Endothelial cell of umbilical vein (primary cell): ENCODE measurements at regions not wholly inside any gene's neighbourhood (a gene's known extent, or its start where the extent isn't known, plus 50 kb on each side); places are given as distances from the start of the nearest gene placed in this dataset.
"Not testable (repeated sequence)": the region's sequence is repeated elsewhere in the genome, so short reads cannot be mapped to it uniquely, and the experiment has no call there.

Source experiments
- EZH2 ChIP-seq: IDR thresholded peaks from 2 replicates; pipeline ENCODE4 v1.6.1; 2012; ENCODE audit warnings: borderline replicate concordance, low read depth, mild to moderate bottlenecking, moderate library complexity, low read length, inconsistent platforms; ENCODE audit not compliant: severe bottlenecking
- JUN ChIP-seq: IDR thresholded peaks from 2 replicates; pipeline ENCODE4 v1.6.1; 2011; ENCODE audit warnings: borderline replicate concordance, low read depth; ENCODE audit not compliant: insufficient read length, insufficient read depth
- MYC ChIP-seq: IDR thresholded peaks from one replicate; pipeline ENCODE4 v1.6.1; 2011; ENCODE audit warnings: mild to moderate bottlenecking, low read depth, low read length
- POLR2A ChIP-seq: IDR thresholded peaks from 2 replicates; pipeline ENCODE4 v1.6.1; 2012; ENCODE audit warnings: low read depth, mild to moderate bottlenecking, control low read depth, low read length
- POLR2AphosphoS5 ChIP-seq: IDR thresholded peaks from 2 replicates; pipeline ENCODE4 v1.6.1; 2012; ENCODE audit warnings: low read depth, mild to moderate bottlenecking, control low read depth, low read length, moderate library complexity; ENCODE audit not compliant: insufficient read depth
- TF ChIP-seq, protein P1 (sequence below), 2 donors: IDR thresholded peaks; 1 replicate in 1 of 2; 2 replicates in 1 of 2; pipeline ENCODE4 v1.5.1; 2011; ENCODE audit warnings: low read length in 2 of 2, mild to moderate bottlenecking in 2 of 2, moderate library complexity in 2 of 2, control low read depth in 1 of 2, inconsistent platforms in 1 of 2, low read depth in 1 of 2; ENCODE audit not compliant: insufficient read depth in 1 of 2; ENCODE audit errors: extremely low read depth in 1 of 2

DNA sequence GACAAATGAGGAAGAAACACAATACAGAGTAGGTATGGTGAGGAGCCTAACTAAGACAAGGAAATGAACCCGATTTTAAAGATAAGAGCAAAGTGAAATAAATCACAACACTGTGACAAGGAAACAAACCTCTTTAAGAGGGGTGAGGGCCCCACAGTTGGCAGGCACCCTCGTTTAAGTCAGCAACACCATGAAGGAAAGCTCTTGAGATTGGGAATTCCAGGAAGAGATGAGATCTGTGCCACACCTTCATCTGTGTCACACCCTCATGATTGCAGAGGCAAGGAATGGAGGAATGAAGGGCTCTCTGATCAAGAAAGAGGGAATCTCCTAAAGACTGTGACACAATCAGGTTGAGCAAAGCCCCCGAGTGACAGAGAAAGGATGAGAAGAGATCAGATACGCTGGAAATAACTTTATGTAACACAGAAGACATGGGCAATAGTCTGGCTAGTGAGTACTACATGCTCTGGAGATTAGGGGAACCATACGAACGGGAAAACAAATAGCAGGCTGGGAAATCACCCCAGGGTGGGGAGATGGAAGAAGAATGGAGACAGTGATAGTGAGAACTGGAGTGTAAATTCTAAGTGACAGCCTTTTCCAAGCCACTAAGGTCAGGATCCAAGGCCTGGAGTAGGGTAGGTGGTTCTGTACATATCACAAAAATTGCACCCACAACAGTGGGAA is 51.7 kb upstream of the TERB2 start:
- TF ChIP-seq, protein P1, sequence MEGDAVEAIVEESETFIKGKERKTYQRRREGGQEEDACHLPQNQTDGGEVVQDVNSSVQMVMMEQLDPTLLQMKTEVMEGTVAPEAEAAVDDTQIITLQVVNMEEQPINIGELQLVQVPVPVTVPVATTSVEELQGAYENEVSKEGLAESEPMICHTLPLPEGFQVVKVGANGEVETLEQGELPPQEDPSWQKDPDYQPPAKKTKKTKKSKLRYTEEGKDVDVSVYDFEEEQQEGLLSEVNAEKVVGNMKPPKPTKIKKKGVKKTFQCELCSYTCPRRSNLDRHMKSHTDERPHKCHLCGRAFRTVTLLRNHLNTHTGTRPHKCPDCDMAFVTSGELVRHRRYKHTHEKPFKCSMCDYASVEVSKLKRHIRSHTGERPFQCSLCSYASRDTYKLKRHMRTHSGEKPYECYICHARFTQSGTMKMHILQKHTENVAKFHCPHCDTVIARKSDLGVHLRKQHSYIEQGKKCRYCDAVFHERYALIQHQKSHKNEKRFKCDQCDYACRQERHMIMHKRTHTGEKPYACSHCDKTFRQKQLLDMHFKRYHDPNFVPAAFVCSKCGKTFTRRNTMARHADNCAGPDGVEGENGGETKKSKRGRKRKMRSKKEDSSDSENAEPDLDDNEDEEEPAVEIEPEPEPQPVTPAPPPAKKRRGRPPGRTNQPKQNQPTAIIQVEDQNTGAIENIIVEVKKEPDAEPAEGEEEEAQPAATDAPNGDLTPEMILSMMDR (IDR thresholded peaks at IDR 0.05; ENCODE audit: extremely low read depth in 1 of 2, insufficient read depth in 1 of 2, low read depth in 1 of 2, low read length in 2 of 2): not testable (repeated sequence)
- not testable (repeated sequence) for TF ChIP-seq EZH2, POLR2AphosphoS5, MYC, POLR2A, JUN
